Pancreas (tissue), 10 donors: ENCODE measurements at regions not wholly inside any gene's neighbourhood (a gene's known extent, or its start where the extent isn't known, plus 50 kb on each side); places are given as distances from the start of the nearest gene placed in this dataset.

Experiments
- ATAC-seq, 4 donors: fragments of 200-7000 bp; cut with Tn5 transposase; one replicate each; pipeline versions ENCODE4 v1.8.0 to v1.9.1; 2020; ENCODE audit warnings: mild to moderate bottlenecking in 4 of 4, moderate library complexity in 4 of 4
- DNase-seq, 6 donors: peaks; one replicate each; pipeline ENCODE4 v3.0.0-alpha.2; 2020
- FAIRE-seq: peaks from 2 replicates; lab custom pipeline; 2012; peaks lifted over from hg19 to GRCh38; lab: Jason Lieb, UNC
- H3K27ac ChIP-seq, 4 donors: fragments of 200-600 bp; sonication (generic); 1 replicate in 3 of 4; 2 replicates in 1 of 4; pipeline versions ENCODE4 v1.5.0 to v1.8.0; 2020
- H3K27me3 ChIP-seq, 4 donors: fragments of 200-600 bp; one replicate each; pipeline ENCODE4 v1.8.0; 2021
- H3K36me3 ChIP-seq, 3 donors: fragments of 200-600 bp; sonication (generic) in 1 of 3; one replicate each; pipeline versions ENCODE4 v1.5.0 to v1.8.0; 2020 to 2021
- H3K4me1 ChIP-seq, 3 donors: fragments of 200-600 bp; one replicate each; pipeline ENCODE4 v1.8.0; 2021
- H3K4me3 ChIP-seq, 4 donors: fragments of 200-600 bp; sonication (generic) in 2 of 4; one replicate each; pipeline versions ENCODE4 v1.5.0 to v1.8.0; 2020 to 2021
- H3K9me3 ChIP-seq, 4 donors: fragments of 200-600 bp; one replicate each; pipeline ENCODE4 v1.8.0; 2021
- WGBS, 2 donors: extraction: QIAGEN DNeasy Blood & Tissue Kit; methylation state at CpG; one replicate each; pipeline ENCODE4 v1.1.7; 2013; 5-methylcytosine and 5-hydroxymethylcytosine counted together
- intact Hi-C, 3 donors: fragments of 100-400 bp; cut with DNase I; formaldehyde crosslinking; loops; one replicate each; pipeline versions ENCODE4 v1.11.1 to v1.14.2; 2022
- TF ChIP-seq, protein P1 (sequence below), 4 donors: fragments of 200-600 bp; sonication (generic) in 3 of 4; IDR thresholded peaks; one replicate each; pipeline versions ENCODE4 v1.5.0 to v1.8.0; 2021; ENCODE audit warnings: antibody characterized with exemption in 4 of 4
- donor health status: healthy with polysubstance abuse.
- donor health status: DM: no; HTN: no; CAD: no; lungs with moderate emphysema.
- donor health status: DM: no; HTN: no; CAD: no.
- donor health status: control.
- donor health status: control.
- donor health status: Bipolar disorder and iron deficiency.
- donor health status: DM: yes; HTN: yes; CAD: no.
- donor health status: DM: no; HTN: no; CAD: no.
- donor health status: DM: no; HTN: no; CAD: no.
- donor health status: DM: yes; HTN: yes; CAD: no.

GRCh38 chr5:136763548-136763947 lies 398.2 kb upstream of the TRPC7 start:
- TF ChIP-seq, protein P1, sequence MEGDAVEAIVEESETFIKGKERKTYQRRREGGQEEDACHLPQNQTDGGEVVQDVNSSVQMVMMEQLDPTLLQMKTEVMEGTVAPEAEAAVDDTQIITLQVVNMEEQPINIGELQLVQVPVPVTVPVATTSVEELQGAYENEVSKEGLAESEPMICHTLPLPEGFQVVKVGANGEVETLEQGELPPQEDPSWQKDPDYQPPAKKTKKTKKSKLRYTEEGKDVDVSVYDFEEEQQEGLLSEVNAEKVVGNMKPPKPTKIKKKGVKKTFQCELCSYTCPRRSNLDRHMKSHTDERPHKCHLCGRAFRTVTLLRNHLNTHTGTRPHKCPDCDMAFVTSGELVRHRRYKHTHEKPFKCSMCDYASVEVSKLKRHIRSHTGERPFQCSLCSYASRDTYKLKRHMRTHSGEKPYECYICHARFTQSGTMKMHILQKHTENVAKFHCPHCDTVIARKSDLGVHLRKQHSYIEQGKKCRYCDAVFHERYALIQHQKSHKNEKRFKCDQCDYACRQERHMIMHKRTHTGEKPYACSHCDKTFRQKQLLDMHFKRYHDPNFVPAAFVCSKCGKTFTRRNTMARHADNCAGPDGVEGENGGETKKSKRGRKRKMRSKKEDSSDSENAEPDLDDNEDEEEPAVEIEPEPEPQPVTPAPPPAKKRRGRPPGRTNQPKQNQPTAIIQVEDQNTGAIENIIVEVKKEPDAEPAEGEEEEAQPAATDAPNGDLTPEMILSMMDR (IDR thresholded peaks at IDR 0.05): no peak
- no peak overlapping the region for H3K4me3 ChIP-seq
- H3K9me3 ChIP-seq: no peaks in the 10 kb centered on the region
- no peaks in the 10 kb centered on the region for H3K4me1 ChIP-seq
- no peak overlapping the region for H3K27ac ChIP-seq
- no peaks in the 10 kb centered on the region for H3K27me3 ChIP-seq
- DNase-seq: no peak
- FAIRE-seq: no peak
- H3K36me3 ChIP-seq: no peaks in the 10 kb centered on the region
- no peak for ATAC-seq
- intact Hi-C loops: loop anchor here in 1 of 3 donors (10.0 kb wide), 1 partner anchor 519 kb away; no protein-coding TSS in a partner anchor

GRCh38 chr5:136754216-136754615 lies 388.9 kb upstream of the TRPC7 start:
- intact Hi-C loops: no loop called here
- DNase-seq: no peak
- FAIRE-seq: no peak
- TF ChIP-seq, protein P1 (IDR thresholded peaks at IDR 0.05): no peak
- Histone ChIP-seq H3K9me3 (no peaks in the 10 kb centered on the region), H3K36me3 (no peaks in the 10 kb centered on the region), H3K27me3 (no peaks in the 10 kb centered on the region), H3K27ac (no peak overlapping the region), H3K4me3 (no peak overlapping the region), H3K4me1 (no peaks in the 10 kb centered on the region)
- no peak for ATAC-seq

- intact Hi-C loops: no loop called here
- DNase-seq (no peak), ATAC-seq (no peak), FAIRE-seq (no peak)
- no peak overlapping the region for H3K4me3 ChIP-seq
- no peaks in the 10 kb centered on the region for H3K4me1 ChIP-seq
- WGBS, 2 donors: 61% methylated on average over 5 of the region's 5 CpGs
- no peaks in the 10 kb centered on the region for H3K36me3 ChIP-seq
- TF ChIP-seq, protein P1 (IDR thresholded peaks at IDR 0.05): no peak
- H3K27me3 ChIP-seq: no peaks in the 10 kb centered on the region
- no peak overlapping the region for H3K27ac ChIP-seq
- no peaks in the 10 kb centered on the region for H3K9me3 ChIP-seq
These were observed 385.0 kb upstream of the TRPC7 start for GRCh38 chr5:136750224-136750862.

DNA sequence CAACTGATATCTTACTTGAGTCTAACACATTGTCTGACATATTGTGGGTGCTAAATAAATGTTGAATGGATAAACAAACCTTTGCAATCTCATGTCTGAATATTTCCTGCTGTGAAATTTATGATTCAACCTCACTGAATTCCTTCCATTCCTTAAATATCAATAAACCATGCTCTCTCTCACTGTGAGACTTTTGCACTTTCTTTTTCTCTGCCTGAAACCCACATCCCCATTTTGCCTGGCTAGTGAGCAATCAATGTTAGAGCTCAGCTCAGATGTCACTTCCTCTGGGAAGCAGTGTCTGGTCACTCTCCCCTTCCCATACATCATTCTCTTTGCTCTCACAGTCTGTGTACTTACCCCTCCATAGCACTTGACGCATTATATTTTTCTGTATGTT lies 383.7 kb upstream of the TRPC7 start:
- H3K4me1 ChIP-seq: no peaks in the 10 kb centered on the region
- H3K4me3 ChIP-seq: no peak overlapping the region
- H3K27me3 ChIP-seq: no peaks in the 10 kb centered on the region
- no peak overlapping the region for H3K27ac ChIP-seq
- H3K9me3 ChIP-seq: no peaks in the 10 kb centered on the region
- FAIRE-seq: no peak
- no peak for DNase-seq
- TF ChIP-seq, protein P1 (IDR thresholded peaks at IDR 0.05): no peak
- no peaks in the 10 kb centered on the region for H3K36me3 ChIP-seq
- ATAC-seq: no peak
- intact Hi-C loops: no loop called here
- 84 to 94% methylated on average over 1 of the region's 1 CpG for WGBS, 2 donors

DNA sequence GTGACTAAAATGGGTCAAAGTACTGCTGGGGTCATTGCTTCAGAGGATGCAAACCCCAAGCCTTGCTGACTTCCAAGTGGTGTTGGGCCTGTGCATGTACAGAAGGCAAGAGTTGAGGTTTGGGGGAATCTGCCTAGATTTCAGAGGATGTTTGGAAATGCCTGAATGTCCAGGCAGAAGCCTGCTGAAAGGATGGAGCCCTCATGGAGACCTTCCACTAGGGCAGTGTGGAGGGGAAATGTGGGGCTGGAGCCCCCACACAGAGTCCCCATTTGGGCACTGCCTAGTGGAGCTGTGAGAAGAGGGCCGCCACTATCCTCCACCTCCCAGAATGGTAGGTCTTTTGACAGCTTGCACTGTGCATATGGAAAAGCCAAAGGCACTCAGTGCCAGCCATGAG lies 377.7 kb upstream of the TRPC7 start:
- no peak for FAIRE-seq
- H3K4me1 ChIP-seq: no peaks in the 10 kb centered on the region
- no peak for ATAC-seq
- TF ChIP-seq, protein P1 (IDR thresholded peaks at IDR 0.05): no peak
- no peak for DNase-seq
- H3K27ac ChIP-seq: no peak overlapping the region
- 81 to 82% methylated on average over 1 of the region's 1 CpG for WGBS, 2 donors
- H3K36me3 ChIP-seq: no peaks in the 10 kb centered on the region
- H3K9me3 ChIP-seq: no peaks in the 10 kb centered on the region
- H3K4me3 ChIP-seq: no peak overlapping the region
- intact Hi-C loops: no loop called here
- H3K27me3 ChIP-seq: no peaks in the 10 kb centered on the region
